ENCODE measurements at regions not wholly inside any gene's neighbourhood (a gene's known extent, or its start where the extent isn't known, plus 50 kb on each side); places are given as distances from the start of the nearest gene placed in this dataset.
A peak's percentile ranks its signal among the peaks of the same experiment; 100 is the strongest.

DNA sequence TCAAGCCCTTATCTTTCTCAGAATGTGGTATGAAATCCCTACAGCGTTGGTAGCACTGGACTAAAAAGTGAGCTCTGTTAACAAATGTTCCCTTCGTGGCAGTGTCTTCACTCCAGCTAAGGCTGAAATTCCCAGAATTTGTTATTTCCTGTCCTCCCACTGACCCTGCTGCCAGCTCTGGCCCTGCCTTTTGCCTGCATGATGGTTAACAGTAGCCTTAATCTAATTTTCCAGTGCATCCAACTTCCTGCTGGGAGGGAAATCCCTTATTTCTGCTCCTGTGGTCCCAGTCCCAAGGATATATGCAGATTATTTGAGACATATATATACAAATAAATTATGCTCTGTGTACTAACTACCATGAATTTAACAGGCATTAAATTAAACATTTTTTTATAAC is 157.2 kb upstream of the CARMIL1 start:
- no peak overlapping the region for H3K27ac ChIP-seq (ENCODE audit: low read length)

GRCh38 chr6:25122622-25123237 is 156.4 kb upstream of the CARMIL1 start:
- no peak overlapping the region for H3K4me3 Mint-ChIP-seq
- Histone ChIP-seq H3K4me3 (ENCODE audit: low read length) (no peak overlapping the region), H3K27ac (ENCODE audit: low read length) (no peak overlapping the region), H3K27me3 (ENCODE audit: control insufficient read depth, insufficient read depth, low read length) (no peaks in the 10 kb centered on the region), H3K36me3 (ENCODE audit: control insufficient read depth, insufficient read depth, low read length) (peaks cover 33% of the 10 kb centered on the region), H3K4me1 (ENCODE audit: control insufficient read depth, insufficient read depth, low read length) (peaks cover 3% of the 10 kb centered on the region), H3K9me3 (ENCODE audit: control insufficient read depth, insufficient read depth, low read length) (no peaks in the 10 kb centered on the region)
- peaks cover 18% of the 10 kb centered on the region for H3K36me3 Mint-ChIP-seq
- DNase-seq (no peak), ATAC-seq (no peak)
- intact Hi-C loops (cut with micrococcal nuclease): no loop called here
- TF ChIP-seq, protein P1, sequence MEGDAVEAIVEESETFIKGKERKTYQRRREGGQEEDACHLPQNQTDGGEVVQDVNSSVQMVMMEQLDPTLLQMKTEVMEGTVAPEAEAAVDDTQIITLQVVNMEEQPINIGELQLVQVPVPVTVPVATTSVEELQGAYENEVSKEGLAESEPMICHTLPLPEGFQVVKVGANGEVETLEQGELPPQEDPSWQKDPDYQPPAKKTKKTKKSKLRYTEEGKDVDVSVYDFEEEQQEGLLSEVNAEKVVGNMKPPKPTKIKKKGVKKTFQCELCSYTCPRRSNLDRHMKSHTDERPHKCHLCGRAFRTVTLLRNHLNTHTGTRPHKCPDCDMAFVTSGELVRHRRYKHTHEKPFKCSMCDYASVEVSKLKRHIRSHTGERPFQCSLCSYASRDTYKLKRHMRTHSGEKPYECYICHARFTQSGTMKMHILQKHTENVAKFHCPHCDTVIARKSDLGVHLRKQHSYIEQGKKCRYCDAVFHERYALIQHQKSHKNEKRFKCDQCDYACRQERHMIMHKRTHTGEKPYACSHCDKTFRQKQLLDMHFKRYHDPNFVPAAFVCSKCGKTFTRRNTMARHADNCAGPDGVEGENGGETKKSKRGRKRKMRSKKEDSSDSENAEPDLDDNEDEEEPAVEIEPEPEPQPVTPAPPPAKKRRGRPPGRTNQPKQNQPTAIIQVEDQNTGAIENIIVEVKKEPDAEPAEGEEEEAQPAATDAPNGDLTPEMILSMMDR (IDR thresholded peaks at IDR 0.05): no peak
- no peaks in the 10 kb centered on the region for H3K27me3 Mint-ChIP-seq (ENCODE audit: low read depth in 2 of 2)
- H3K4me1 Mint-ChIP-seq: peaks cover 42 to 48% of the 10 kb centered on the region in 2 donors
- H3K9me3 Mint-ChIP-seq: no peaks in the 10 kb centered on the region
- H3K27ac Mint-ChIP-seq: no peak overlapping the region
- WGBS (ENCODE audit: insufficient coverage): 80% methylated on average over 1 of the region's 3 CpGs

More for the DNA sequence above, 157.2 kb upstream of the CARMIL1 start:
- Mint-ChIP-seq H3K36me3 (peaks cover 14% of the 10 kb centered on the region), H3K4me1 (peaks cover 41 to 46% of the 10 kb centered on the region in 2 donors), H3K4me3 (no peak overlapping the region), H3K9me3 (no peaks in the 10 kb centered on the region), H3K27ac (no peak overlapping the region), H3K27me3 (ENCODE audit: low read depth in 2 of 2) (no peaks in the 10 kb centered on the region)
- no peak for ATAC-seq
- WGBS (ENCODE audit: insufficient coverage): 95% methylated on average over 2 of the region's 2 CpGs
- Histone ChIP-seq H3K27me3 (ENCODE audit: control insufficient read depth, insufficient read depth, low read length) (no peaks in the 10 kb centered on the region), H3K36me3 (ENCODE audit: control insufficient read depth, insufficient read depth, low read length) (peaks cover 28% of the 10 kb centered on the region), H3K4me3 (ENCODE audit: low read length) (no peak overlapping the region), H3K4me1 (ENCODE audit: control insufficient read depth, insufficient read depth, low read length) (no peaks in the 10 kb centered on the region), H3K9me3 (ENCODE audit: control insufficient read depth, insufficient read depth, low read length) (no peaks in the 10 kb centered on the region)
- intact Hi-C loops (cut with micrococcal nuclease): no loop called here
- DNase-seq: no peak
- TF ChIP-seq, protein P1 (IDR thresholded peaks at IDR 0.05): no peak

DNA sequence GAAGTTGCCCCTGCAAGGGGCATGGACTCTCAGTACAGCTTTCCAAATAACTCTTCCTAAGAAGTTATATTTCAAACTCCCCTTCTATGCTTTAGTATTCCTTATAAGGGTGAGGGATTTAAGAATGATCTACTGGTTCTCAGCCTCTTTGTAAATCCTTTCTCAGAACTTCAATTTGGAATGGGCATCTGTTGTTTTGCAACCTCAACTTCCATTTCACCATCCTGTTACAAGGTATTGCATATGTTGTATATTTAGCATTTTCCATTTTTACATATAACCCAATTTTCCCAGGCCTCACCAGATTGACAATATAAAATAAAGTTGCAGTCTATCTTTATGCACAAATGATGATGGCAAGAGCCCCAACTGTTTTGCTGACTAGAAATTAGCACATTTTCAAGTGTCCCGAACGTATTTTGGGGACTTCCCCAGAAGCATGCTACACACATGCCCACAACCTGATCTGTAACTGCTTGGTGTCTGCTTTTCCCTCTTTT is 154.9 kb upstream of the CARMIL1 start:
- WGBS (ENCODE audit: insufficient coverage): 68% methylated on average over 2 of the region's 2 CpGs
- H3K9me3 Mint-ChIP-seq: no peaks in the 10 kb centered on the region
- H3K36me3 ChIP-seq (ENCODE audit: control insufficient read depth, insufficient read depth, low read length): peaks cover 40% of the 10 kb centered on the region

More for the DNA sequence above, 154.9 kb upstream of the CARMIL1 start:
- H3K27ac Mint-ChIP-seq: peak overlapping the region in 1 of 2 donors; percentile 5
- H3K9me3 ChIP-seq (ENCODE audit: control insufficient read depth, insufficient read depth, low read length): no peaks in the 10 kb centered on the region
- ATAC-seq (no peak), DNase-seq (no peak)
- TF ChIP-seq, protein P1 (IDR thresholded peaks at IDR 0.05): no peak
- peaks cover 3% of the 10 kb centered on the region for H3K4me1 ChIP-seq (ENCODE audit: control insufficient read depth, insufficient read depth, low read length)
- intact Hi-C loops (cut with micrococcal nuclease): no loop called here
- no peaks in the 10 kb centered on the region for H3K27me3 Mint-ChIP-seq (ENCODE audit: low read depth in 2 of 2)
- no peak overlapping the region for H3K27ac ChIP-seq (ENCODE audit: low read length)
- H3K4me3 ChIP-seq (ENCODE audit: low read length): no peak overlapping the region
- no peaks in the 10 kb centered on the region for H3K27me3 ChIP-seq (ENCODE audit: control insufficient read depth, insufficient read depth, low read length)
- H3K4me3 Mint-ChIP-seq: no peak overlapping the region
- H3K4me1 Mint-ChIP-seq: peaks cover 34 to 45% of the 10 kb centered on the region in 2 donors
- peaks cover 21% of the 10 kb centered on the region for H3K36me3 Mint-ChIP-seq

Measured in natural killer cell (primary cell).